ENCODE measurements at regions not wholly inside any gene's neighbourhood (a gene's known extent, or its start where the extent isn't known, plus 50 kb on each side); places are given as distances from the start of the nearest gene placed in this dataset.

- no peak for TF ChIP-seq E4F1 (IDR thresholded peaks at IDR 0.05; ENCODE audit: borderline replicate concordance, partially characterized antibody)
- no peak for TF ChIP-seq IKZF1 (conservative IDR thresholded peaks at IDR 0.05)
- TF ChIP-seq, protein P1, sequence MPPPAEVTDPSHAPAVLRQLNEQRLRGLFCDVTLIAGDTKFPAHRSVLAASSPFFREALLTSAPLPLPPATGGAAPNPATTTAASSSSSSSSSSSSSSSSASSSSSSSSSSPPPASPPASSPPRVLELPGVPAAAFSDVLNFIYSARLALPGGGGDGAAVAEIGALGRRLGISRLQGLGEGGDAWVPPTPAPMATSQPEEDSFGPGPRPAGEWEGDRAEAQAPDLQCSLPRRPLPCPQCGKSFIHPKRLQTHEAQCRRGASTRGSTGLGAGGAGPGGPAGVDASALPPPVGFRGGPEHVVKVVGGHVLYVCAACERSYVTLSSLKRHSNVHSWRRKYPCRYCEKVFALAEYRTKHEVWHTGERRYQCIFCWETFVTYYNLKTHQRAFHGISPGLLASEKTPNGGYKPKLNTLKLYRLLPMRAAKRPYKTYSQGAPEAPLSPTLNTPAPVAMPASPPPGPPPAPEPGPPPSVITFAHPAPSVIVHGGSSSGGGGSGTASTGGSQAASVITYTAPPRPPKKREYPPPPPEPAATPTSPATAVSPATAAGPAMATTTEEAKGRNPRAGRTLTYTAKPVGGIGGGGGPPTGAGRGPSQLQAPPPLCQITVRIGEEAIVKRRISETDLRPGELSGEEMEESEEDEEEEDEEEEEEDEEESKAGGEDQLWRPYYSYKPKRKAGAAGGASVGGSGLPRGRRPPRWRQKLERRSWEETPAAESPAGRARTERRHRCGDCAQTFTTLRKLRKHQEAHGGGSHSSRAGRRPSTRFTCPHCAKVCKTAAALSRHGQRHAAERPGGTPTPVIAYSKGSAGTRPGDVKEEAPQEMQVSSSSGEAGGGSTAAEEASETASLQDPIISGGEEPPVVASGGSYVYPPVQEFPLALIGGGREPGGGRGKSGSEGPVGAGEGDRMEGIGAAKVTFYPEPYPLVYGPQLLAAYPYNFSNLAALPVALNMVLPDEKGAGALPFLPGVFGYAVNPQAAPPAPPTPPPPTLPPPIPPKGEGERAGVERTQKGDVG (CRISPR knock-in tag; IDR thresholded peaks at IDR 0.05): no peak
- TF ChIP-seq MTA2 (IDR thresholded peaks at IDR 0.05; ENCODE audit: low read depth): no peak
- no peak for TF ChIP-seq SUZ12 (IDR thresholded peaks at IDR 0.05; ENCODE audit: unreplicated experiment)
These were observed 543.0 kb upstream of the FZD8 start (continued) for GRCh38 chr10:36185097-36185496.

DNA sequence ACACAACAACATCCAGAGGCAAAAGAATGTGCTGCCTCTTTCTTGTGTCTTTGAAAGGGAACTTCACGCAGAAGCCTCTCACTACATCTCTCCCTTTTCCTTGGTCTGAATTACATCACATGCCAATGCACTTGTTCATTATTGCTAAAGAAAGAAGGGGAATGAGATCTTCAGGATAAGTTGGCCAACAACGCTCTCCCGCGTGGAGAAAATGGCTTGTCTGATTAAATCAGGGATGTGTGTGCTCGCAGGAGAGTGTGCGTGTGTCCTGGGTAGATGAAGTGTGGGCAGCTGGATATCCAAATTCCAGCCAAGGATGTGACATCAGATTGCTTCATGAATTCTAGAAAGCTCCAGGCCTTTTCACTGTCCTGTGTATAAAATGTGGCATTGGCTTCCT, 541.6 kb upstream of the FZD8 start:
- POLR2A ChIA-PET: no interaction called here
- no peaks in the 10 kb centered on the region for H4K20me1 ChIP-seq (ENCODE audit: control insufficient read depth, insufficient read depth)
- no peak overlapping the region for H3K4me2 ChIP-seq (ENCODE audit: control insufficient read depth, insufficient read depth)
- in situ Hi-C loops (cut with MboI) (no loop called here), intact Hi-C loops (cut with micrococcal nuclease; ENCODE audit: unreplicated experiment) (no loop called here)
- FAIRE-seq: no peak
- CTCF ChIA-PET: no interaction called here
- no peaks in the 10 kb centered on the region for H3K4me1 ChIP-seq (ENCODE audit: control insufficient read depth, insufficient read depth, low read length)
- H3K27me3 ChIP-seq (replicated peaks in 1 of 2; ENCODE audit: control insufficient read depth in 2 of 2, insufficient read depth in 2 of 2, low read length in 1 of 2): no peaks in the 10 kb centered on the region
- no peak for DNase-seq (ENCODE audit: low read depth, low spot score)
- RAD21 ChIA-PET (ENCODE audit: unreplicated experiment): no interaction called here
- no peaks in the 10 kb centered on the region for H3K36me3 ChIP-seq (ENCODE audit: control insufficient read depth in 2 of 2, insufficient read depth in 2 of 2, low read length in 1 of 2)
- no peak overlapping the region for H2AFZ ChIP-seq (ENCODE audit: control insufficient read depth, low read depth, low read length)
- no peaks in the 10 kb centered on the region for H3K79me2 ChIP-seq (ENCODE audit: control insufficient read depth, insufficient read depth, low read length)
- no peak for TF ChIP-seq SMARCA5 (IDR thresholded peaks at IDR 0.05)
- no peak overlapping the region for H3K9ac ChIP-seq (ENCODE audit: control insufficient read depth, insufficient read depth, low read length)
- BruUV-seq (replicated peaks): no TSS peak
- ATAC-seq: no peak
- SMC1A ChIA-PET (ENCODE audit: uncharacterized antibody, unreplicated experiment): no interaction called here
- WGBS (ENCODE audit: insufficient coverage, insufficient replicate concordance, low lambda C conversion rate, missing lambda C conversion rate): 82% methylated on average over 6 of the region's 6 CpGs
- H3K4me3 ChIP-seq: no peak overlapping the region
- H3K27ac ChIP-seq (ENCODE audit: control insufficient read depth, insufficient read depth): no peak overlapping the region
- no peaks in the 10 kb centered on the region; the same call in 2 of the 3 replicates for H3K9me3 ChIP-seq (replicated peaks; ENCODE audit: control insufficient read depth, insufficient read depth, low read length)
